Ovary (tissue), 7 donors: ENCODE measurements at regions not wholly inside any gene's neighbourhood (a gene's known extent, or its start where the extent isn't known, plus 50 kb on each side); places are given as distances from the start of the nearest gene placed in this dataset.

ENCODE experiments used
- DNase-seq, 5 donors: peaks; one replicate each; pipeline ENCODE4 v3.0.0-alpha.2; 2019 to 2020
- H3K27ac ChIP-seq, 2 donors: fragments of 200-600 bp; one replicate each; pipeline versions ENCODE4 v1.5.1 to v1.8.0; 2019 to 2022
- H3K27me3 ChIP-seq: fragments of 200-600 bp; one replicate; pipeline ENCODE4 v1.8.0; 2022
- H3K36me3 ChIP-seq: fragments of 200-600 bp; sonication (generic); one replicate; pipeline ENCODE4 v1.5.1; 2019
- H3K4me1 ChIP-seq: one replicate; pipeline ENCODE4 v1.8.1; 2013; ENCODE audit warnings: mild to moderate bottlenecking, moderate library complexity; ENCODE audit not compliant: insufficient read depth
- H3K4me3 ChIP-seq: fragments of 200-600 bp; sonication (generic); one replicate; pipeline ENCODE4 v1.5.1; 2017
- H3K9me3 ChIP-seq, 2 donors: fragments of 200-600 bp in 1 of 2; sonication (generic) in 1 of 2; one replicate each; pipeline versions ENCODE4 v1.5.1 to v1.8.1; 2013 to 2019; ENCODE audit warnings: mild to moderate bottlenecking in 1 of 2, moderate library complexity in 1 of 2
- EP300 ChIP-seq: sonication (generic); formaldehyde crosslinking; IDR thresholded peaks from one replicate; pipeline ENCODE4 v1.6.1; 2017; ENCODE audit warnings: antibody characterized with exemption
- POLR2A ChIP-seq: fragments of 450-650 bp; IDR thresholded peaks from one replicate; pipeline ENCODE4 v1.6.1; 2017; ENCODE audit warnings: antibody characterized with exemption, mild to moderate bottlenecking, moderate library complexity
- WGBS, 3 donors: extraction: QIAGEN DNeasy Blood & Tissue Kit in 1 of 3; methylation state at CpG; one replicate each; pipeline versions ENCODE4 v1.1.5 to v1.1.7; 2013 to 2017; 5-methylcytosine and 5-hydroxymethylcytosine counted together
- intact Hi-C, 4 donors: fragments of 100-400 bp; cut with DNase I; formaldehyde crosslinking; loops; one replicate each; pipeline versions ENCODE4 v1.11.0 to v1.15.1; 2022 to 2023
- TF ChIP-seq, protein P1 (sequence below), 3 donors: fragments of 450-650 bp in 2 of 3; fragments of 200-600 bp in 1 of 3; IDR thresholded peaks; one replicate each; pipeline versions ENCODE4 v1.5.1 to v1.8.0; 2016 to 2022; ENCODE audit warnings: antibody characterized with exemption in 3 of 3, mild to moderate bottlenecking in 1 of 3
- donor health status: DM: no; HTN: no; CAD: no; lungs with moderate emphysema.
- donor health status: DM: no; HTN: no; CAD: no.
- donor health status: Bipolar disorder and iron deficiency.
- donor health status: DM: no; HTN: no; CAD: no.
- donor health status: DM: yes; HTN: yes; CAD: no.

GRCh38 chr5:3262451-3262850 is 333.2 kb upstream of the IRX1 start:
- 70 to 74% (median 70%) methylated on average over 4 of the region's 4 CpGs for WGBS, 3 donors
- Histone ChIP-seq H3K9me3 (no peaks in the 10 kb centered on the region), H3K4me3 (no peak overlapping the region), H3K27ac (no peak overlapping the region), H3K36me3 (no peaks in the 10 kb centered on the region), H3K27me3 (no peaks in the 10 kb centered on the region), H3K4me1 (no peaks in the 10 kb centered on the region)
- no peak for TF ChIP-seq POLR2A
- TF ChIP-seq EP300, result no peak
- TF ChIP-seq, protein P1, sequence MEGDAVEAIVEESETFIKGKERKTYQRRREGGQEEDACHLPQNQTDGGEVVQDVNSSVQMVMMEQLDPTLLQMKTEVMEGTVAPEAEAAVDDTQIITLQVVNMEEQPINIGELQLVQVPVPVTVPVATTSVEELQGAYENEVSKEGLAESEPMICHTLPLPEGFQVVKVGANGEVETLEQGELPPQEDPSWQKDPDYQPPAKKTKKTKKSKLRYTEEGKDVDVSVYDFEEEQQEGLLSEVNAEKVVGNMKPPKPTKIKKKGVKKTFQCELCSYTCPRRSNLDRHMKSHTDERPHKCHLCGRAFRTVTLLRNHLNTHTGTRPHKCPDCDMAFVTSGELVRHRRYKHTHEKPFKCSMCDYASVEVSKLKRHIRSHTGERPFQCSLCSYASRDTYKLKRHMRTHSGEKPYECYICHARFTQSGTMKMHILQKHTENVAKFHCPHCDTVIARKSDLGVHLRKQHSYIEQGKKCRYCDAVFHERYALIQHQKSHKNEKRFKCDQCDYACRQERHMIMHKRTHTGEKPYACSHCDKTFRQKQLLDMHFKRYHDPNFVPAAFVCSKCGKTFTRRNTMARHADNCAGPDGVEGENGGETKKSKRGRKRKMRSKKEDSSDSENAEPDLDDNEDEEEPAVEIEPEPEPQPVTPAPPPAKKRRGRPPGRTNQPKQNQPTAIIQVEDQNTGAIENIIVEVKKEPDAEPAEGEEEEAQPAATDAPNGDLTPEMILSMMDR (IDR thresholded peaks at IDR 0.05), result no peak
- no peak for DNase-seq
- intact Hi-C loops, result no loop called here

DNA sequence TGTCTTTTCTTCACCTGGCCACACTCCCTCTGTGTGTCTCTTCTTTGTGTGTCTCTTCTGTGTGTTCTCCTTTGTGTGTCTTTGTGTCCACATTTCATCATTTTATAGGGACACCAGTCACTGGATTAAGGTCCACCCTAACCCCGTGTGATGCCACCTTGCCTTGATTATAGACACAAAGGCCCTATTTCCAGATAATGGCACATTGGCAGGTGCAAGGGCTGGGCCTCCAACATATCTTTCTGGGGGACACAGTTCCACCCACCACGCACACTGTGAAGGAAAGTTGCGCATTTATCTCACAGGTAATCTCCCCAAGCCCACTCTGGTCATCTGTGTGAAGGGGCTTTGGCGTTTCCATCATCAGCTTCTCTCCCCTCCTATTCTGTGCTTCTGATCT is 334.6 kb upstream of the IRX1 start:
- TF ChIP-seq POLR2A (no peak), EP300 (no peak)
- TF ChIP-seq, protein P1 (IDR thresholded peaks at IDR 0.05), result no peak
- H3K4me1 ChIP-seq, result no peaks in the 10 kb centered on the region
- 81 to 88% (median 86%) methylated on average over 4 of the region's 4 CpGs for WGBS, 3 donors
- no peak overlapping the region for H3K4me3 ChIP-seq
- no peaks in the 10 kb centered on the region for H3K27me3 ChIP-seq
- intact Hi-C loops, result no loop called here
- no peaks in the 10 kb centered on the region for H3K36me3 ChIP-seq
- no peak overlapping the region for H3K27ac ChIP-seq
- no peak for DNase-seq
- H3K9me3 ChIP-seq, result no peaks in the 10 kb centered on the region

- no peak overlapping the region for H3K27ac ChIP-seq
- DNase-seq, result no peak
- intact Hi-C loops, result no loop called here
- no peaks in the 10 kb centered on the region for H3K27me3 ChIP-seq
- TF ChIP-seq POLR2A (no peak), EP300 (no peak)
- TF ChIP-seq, protein P1 (IDR thresholded peaks at IDR 0.05), result no peak
- no peaks in the 10 kb centered on the region for H3K4me1 ChIP-seq
- H3K9me3 ChIP-seq, result no peaks in the 10 kb centered on the region
- H3K4me3 ChIP-seq, result no peak overlapping the region
- WGBS, 3 donors, result 71 to 74% (median 71%) methylated on average over 9 of the region's 9 CpGs
- H3K36me3 ChIP-seq, result no peaks in the 10 kb centered on the region
These were observed 337.6 kb upstream of the IRX1 start for GRCh38 chr5:3258050-3258449.

GRCh38 chr5:3252235-3252634 is 343.4 kb upstream of the IRX1 start:
- 39 to 63% (median 59%) methylated on average over 1 of the region's 1 CpG for WGBS, 3 donors
- H3K27me3 ChIP-seq, result no peaks in the 10 kb centered on the region

More at GRCh38 chr5:3252235-3252634, 343.4 kb upstream of the IRX1 start:
- TF ChIP-seq EP300, result no peak
- no peak for TF ChIP-seq POLR2A
- TF ChIP-seq, protein P1 (IDR thresholded peaks at IDR 0.05), result no peak
- Histone ChIP-seq H3K9me3 (no peaks in the 10 kb centered on the region), H3K4me3 (no peak overlapping the region), H3K27ac (no peak overlapping the region), H3K4me1 (no peaks in the 10 kb centered on the region), H3K36me3 (no peaks in the 10 kb centered on the region)
- intact Hi-C loops, result no loop called here
- DNase-seq, result no peak
